ENCODE measurements at regions not wholly inside any gene's neighbourhood (a gene's known extent, or its start where the extent isn't known, plus 50 kb on each side); places are given as distances from the start of the nearest gene placed in this dataset.

- TF ChIP-seq CTCF (IDR thresholded peaks at IDR 0.05) (no peak), POLR2A (IDR thresholded peaks at IDR 0.05) (no peak)
Measured at GRCh38 chr9:33698267-33698666, 97.1 kb upstream of the PRSS3 start.

Measured in heart left ventricle (tissue), 13 donors.